ENCODE measurements at regions not wholly inside any gene's neighbourhood (a gene's known extent, or its start where the extent isn't known, plus 50 kb on each side); places are given as distances from the start of the nearest gene placed in this dataset.
"Not testable (repeated sequence)": the region's sequence is repeated elsewhere in the genome, so short reads cannot be mapped to it uniquely, and the experiment has no call there.

DNA sequence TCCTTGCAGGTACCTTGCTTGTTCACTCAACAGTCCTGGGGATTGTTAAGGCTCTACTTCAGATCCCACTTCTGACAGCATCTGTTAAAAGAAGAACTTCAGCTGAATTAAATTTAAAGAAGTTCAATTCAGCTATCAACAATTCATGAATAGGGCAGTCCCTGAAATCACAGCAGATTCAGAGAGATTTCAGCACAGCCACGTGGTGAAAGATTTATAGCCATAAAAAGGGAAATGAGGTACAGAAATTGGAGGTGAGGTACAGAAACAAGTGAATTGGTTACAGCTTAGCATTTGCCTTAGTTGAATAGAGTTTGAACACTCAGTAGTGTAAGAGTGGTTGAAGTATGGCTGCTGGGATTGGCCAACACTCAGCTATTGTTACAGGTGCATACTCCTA is 1653.3 kb upstream of the DEFB115 start:
- H3K4me1 ChIP-seq (ENCODE audit: control insufficient read depth, insufficient read depth, low read length, poor library complexity, severe bottlenecking); H3K36me3 ChIP-seq (ENCODE audit: control insufficient read depth, insufficient read depth, low read length); H3K9me3 ChIP-seq (ENCODE audit: control insufficient read depth, low read length); H3K27ac ChIP-seq (ENCODE audit: low read depth, low read length, severe bottlenecking); H3K4me3 ChIP-seq (ENCODE audit: extremely low read depth, insufficient read depth, low read length, poor library complexity, severe bottlenecking): not testable (repeated sequence)
- WGBS, 2 experiments (ENCODE audit: insufficient coverage in 2 of 2) = 0 to 20% methylated on average over 1 of the region's 1 CpG

GRCh38 chr20:29606171-29606570 is 1651.3 kb upstream of the DEFB115 start:
- not testable (repeated sequence) for H3K36me3 ChIP-seq (ENCODE audit: control insufficient read depth, insufficient read depth, low read length); H3K4me3 ChIP-seq (ENCODE audit: extremely low read depth, insufficient read depth, low read length, poor library complexity, severe bottlenecking); H3K9me3 ChIP-seq (ENCODE audit: control insufficient read depth, low read length); H3K4me1 ChIP-seq (ENCODE audit: control insufficient read depth, insufficient read depth, low read length, poor library complexity, severe bottlenecking); H3K27ac ChIP-seq (ENCODE audit: low read depth, low read length, severe bottlenecking)
- 67% methylated on average over 1 of the region's 3 CpGs; no CpG with 5 or more reads in 1 of the 2 experiments for WGBS, 2 experiments (ENCODE audit: insufficient coverage in 2 of 2)

GRCh38 chr20:29629395-29629794 is 1628.1 kb upstream of the DEFB115 start:
- not testable (repeated sequence) for H3K36me3 ChIP-seq (ENCODE audit: control insufficient read depth, insufficient read depth, low read length); H3K27ac ChIP-seq (ENCODE audit: low read depth, low read length, severe bottlenecking); H3K4me3 ChIP-seq (ENCODE audit: extremely low read depth, insufficient read depth, low read length, poor library complexity, severe bottlenecking); H3K4me1 ChIP-seq (ENCODE audit: control insufficient read depth, insufficient read depth, low read length, poor library complexity, severe bottlenecking)
- H3K9me3 ChIP-seq (ENCODE audit: control insufficient read depth, low read length) = peaks cover 16% of the 10 kb centered on the region
- WGBS, 2 experiments (ENCODE audit: insufficient coverage in 2 of 2) = no CpG with 5 or more reads among the region's 1 CpG
